ENCODE measurements at regions not wholly inside any gene's neighbourhood (a gene's known extent, or its start where the extent isn't known, plus 50 kb on each side); places are given as distances from the start of the nearest gene placed in this dataset.
A peak's percentile ranks its signal among the peaks of the same experiment; 100 is the strongest.

DNA sequence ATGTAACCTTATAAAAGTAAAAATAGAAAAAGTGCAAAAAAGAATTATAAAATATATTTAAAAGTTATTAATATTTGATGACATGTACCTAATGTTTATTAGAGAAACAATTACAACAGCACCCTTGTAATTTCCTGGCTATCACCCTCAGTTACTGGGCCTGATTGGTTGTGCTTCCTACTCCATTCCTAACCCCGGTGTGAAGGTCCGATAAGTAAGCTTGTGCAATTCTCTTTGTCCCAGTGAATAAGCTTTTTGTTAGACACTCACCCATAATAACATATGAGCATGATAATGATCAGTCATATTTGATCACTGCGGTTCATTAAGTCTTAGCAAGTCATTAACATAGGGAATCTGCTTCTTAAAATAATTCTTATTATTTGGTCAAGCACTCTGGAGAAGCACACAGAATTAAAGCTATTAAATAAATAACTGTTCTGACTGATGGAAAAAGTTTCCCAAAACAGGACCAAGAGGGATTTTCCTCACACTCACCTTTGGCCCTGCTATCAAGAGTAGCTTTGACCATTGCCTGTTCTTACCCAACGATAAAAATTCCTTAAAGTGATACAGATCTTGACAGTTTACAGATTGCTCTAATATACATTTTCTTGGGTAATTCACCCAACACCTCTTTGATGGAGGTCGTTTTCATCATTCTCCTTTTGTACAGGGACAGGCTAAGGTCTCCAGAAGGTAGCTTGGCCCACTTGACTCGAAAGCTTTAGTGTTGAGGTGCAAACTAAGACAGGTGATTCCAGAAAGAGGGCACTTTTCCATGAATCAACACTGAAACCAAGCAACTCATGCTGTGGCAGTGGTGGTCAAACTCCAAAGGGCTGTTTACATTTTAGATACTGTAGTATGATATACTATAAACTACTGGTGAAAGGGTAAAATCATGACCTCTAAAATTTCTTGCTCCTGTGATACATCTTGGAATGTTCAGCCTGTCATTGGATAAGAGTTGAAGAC is 543.0 kb upstream of the KCNMB2 start:
- DNase-seq (ENCODE audit: low spot score) = no peak

DNA sequence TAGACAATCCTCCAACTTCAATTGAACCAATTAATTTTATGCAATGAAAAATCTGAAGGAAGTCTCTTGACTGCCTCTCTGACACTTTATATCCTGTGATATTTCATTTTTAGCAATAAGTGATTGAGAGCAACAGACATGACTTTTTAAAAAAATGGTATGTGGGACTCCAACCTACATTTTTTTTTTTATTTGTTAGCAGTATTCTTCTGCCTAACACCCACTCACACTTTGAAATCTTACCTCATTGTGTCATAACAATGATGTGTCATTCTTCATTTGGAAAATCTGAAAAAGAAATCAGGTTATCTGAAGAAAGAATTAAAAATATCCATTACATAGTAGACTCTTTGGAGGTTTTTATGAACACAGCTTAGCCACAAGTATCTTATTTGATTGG is 541.3 kb upstream of the KCNMB2 start:
- peak; percentile 59 for DNase-seq (ENCODE audit: low spot score)

DNA sequence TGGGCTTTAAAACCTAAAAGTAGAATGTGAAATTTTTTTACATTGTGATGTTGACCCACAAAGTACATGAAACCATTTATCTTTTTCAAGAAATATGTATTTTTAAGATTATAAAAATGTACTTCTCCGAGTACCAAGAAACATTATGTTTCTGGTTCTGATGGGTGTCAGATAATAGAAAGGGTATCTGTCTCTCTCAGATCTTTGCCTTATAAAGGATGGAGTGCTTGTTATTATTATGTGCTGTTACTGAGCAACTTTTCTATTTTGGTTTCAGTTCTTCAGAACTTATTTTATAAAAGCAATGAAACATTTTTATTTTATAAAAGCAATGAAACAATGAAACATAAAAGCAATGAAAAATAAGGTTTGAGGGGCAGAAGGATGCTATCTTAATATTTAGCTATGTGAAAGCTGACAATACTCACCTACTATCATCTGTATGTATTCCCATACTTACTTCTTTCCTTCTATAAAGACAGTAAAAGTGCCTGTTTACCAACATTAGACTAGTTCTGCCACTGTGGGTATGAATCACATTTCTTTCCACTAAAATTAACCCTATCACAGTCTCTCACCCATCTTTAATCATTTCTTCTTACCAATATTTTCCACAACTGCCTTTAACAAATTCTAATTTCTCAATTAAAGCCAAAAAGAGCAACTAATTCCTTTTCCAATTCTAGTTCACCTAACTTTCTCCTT is 540.7 kb upstream of the KCNMB2 start:
- no peak for DNase-seq (ENCODE audit: low spot score)

DNA sequence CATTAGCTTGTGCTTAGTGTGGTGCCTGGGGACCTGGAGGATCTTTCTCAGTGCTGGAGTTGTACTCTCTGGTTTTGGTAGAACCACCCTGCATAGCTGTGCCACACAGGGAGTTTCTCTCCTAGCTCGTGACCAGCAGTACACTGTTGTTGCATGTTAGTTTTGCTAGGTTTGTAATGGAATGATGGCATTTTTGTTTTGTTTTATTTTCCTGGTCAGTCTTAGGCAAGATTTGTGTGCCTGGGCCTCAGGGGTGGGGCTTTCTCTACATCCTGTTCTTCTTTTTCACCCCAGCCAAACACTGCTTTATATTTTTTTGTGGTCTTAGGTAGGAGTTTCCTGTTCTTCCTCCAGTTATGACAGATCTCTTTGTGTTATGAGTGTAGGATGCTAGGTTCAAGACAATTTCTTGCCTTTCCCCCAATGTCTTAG is 534.5 kb upstream of the KCNMB2 start:
- no peak for DNase-seq (ENCODE audit: low spot score)

DNA sequence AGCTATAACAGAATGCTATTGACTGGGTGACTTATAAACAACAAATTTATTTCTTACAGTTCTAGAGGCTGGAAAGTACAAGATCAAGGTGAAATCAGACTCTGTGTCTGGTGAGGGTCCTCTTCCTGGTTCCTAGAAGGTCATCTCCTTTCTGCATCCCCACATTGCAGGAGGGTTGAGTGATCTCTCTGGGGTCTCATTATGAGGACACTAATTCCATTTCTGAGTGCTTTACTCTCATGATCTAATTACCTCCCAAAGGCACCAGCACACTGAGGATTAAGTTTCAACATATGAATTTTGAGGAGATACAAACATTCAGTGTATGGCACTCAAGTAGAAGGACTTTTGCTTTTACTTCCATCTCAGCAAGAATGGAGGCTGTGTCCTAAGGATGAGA is 534.1 kb upstream of the KCNMB2 start:
- DNase-seq (ENCODE audit: low spot score) = no peak

DNA sequence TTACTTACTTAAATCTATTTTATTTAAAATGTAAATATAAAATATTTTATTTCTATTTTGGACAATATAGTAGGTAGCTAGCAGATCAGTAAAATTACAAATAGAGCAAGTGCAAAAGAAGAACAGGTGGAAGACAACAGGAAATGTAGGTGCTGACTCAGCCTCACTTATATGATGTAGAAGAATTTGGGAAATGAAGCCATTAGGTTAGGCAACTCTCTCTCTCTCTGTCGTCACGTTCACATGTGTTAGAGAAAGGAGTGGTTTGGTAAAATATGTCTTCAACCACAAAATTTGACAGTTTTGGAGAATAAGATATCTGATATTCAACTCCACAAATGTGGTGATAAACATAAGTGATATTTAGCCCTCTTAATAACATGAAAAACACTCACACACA is 532.5 kb upstream of the KCNMB2 start:
- no peak for DNase-seq (ENCODE audit: low spot score)

DNA sequence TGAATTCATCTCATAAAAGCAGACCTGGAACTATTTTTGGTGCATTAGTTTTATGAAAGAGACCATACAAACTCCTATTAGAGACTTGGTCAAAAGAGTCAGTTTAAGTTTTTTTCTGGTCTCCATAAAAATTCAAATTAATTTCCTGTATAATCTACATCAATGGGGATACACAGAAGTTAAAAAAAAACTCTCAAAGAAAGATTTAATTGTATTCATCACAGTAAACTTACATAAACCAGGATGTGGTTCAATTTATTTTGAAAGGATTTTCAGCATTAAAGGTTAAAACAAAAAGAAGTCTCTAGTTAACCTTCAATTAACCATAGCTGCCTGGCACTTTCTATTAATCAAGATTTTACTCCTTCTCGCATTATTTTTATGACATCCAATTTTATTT is 530.3 kb upstream of the KCNMB2 start:
- DNase-seq (ENCODE audit: low spot score) = no peak

DNA sequence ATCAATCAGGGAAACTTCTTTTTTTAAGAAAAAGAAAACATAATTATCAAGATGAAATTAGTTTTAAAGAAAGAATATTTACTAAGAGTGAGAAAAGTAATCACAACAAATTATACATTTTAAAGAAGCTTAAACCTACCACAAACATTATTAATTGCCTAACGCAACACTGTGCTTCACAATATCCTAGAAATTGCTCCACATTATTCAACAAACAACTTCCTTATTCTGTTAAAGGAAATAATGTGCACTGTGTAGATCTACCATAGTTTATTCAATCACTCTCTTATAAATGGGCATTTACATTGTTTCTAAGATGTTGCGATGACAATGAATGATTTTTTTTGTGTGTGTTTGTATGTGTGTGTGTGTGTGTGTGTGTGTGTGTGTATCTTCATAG is 525.9 kb upstream of the KCNMB2 start:
- DNase-seq (ENCODE audit: low spot score) = no peak

DNA sequence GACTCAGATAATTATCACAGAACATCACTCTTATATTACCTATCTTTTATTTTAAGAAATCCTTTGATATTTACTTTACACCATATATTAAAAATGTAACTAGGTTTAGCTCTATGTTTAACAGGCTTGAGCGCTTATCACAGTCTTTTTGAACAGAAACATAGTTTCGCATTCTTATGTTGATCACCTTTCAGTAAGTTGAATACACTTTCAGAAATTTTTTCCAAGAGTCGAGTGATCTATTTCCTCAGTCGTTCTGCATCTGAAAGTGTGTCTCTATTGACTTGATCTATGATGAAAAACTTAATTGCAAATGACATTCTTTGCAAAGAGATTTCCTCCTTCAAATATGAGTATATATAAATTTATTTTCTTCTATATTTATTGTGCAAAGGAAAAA is 516.6 kb upstream of the KCNMB2 start:
- no peak for DNase-seq (ENCODE audit: low spot score)

DNA sequence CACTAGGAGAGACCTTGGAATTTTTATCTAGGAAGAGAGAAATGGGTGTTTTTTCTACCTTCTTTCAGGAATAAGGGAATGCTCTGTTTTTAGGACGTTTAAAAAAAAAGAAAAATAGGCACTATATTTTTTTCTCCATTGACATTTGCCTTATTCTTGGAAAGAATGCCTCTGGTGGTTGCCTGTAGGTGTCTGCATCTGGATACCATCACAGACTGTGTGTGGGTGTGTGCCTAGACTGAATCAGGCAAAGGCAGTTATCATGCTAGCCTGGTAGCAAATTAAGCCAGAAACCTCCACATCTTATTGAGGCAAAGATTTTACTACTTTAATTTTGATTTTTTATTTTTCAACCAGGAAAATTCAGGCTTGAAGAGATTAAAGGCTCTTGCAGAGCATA is 513.6 kb upstream of the KCNMB2 start:
- DNase-seq (ENCODE audit: low spot score) = no peak

DNA sequence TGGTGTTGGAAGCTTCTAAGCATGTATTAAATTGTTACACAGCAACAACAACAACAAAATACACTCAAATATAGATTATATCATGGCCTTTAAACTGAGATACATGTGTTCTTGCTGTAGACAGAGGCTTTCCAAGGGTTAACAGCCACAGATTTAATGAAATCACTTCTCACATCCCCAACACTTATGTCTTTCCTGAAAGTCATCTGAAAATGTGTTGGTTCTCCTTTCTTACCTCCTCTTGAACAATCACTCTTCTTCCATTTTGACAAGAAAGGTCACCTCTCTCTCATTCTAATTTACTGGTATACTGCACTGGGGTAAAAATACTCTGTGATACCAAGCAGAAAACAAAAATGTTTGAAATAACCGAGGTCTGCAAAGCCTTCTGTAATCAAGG is 507.3 kb upstream of the KCNMB2 start:
- DNase-seq (ENCODE audit: low spot score) = no peak

DNA sequence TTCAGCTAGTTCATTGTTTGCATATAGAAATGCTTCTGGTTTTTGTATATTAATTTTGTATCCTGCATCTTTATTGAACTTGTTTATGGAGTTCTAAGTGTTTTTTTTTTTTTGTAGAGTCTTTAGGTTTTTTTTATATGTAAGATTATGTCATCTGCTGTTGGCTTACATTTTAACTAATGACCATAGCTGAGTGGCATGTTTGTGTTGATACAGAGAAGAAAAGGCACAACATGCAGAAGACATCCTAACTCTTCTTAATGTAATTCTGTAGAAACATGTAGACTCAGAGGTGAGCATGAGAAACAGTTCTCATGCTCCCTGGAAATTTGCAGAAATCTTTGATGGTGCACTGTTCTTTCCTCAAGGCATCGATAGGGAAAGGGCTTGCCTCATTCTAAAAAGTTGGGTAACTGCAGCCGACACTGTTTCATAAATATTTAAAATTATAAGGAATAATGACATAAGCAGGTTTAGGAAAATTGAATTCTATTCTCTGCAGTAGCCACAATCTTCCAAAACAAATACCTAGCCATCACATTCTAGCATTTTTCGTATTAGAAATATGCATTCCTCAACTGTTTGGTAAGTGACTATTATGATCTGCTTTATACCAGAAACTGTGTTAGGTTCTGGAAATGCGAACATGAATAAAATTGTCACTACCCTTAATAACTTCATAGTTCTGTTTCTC is 499.6 kb upstream of the KCNMB2 start:
- no peak for DNase-seq (ENCODE audit: low spot score)

DNA sequence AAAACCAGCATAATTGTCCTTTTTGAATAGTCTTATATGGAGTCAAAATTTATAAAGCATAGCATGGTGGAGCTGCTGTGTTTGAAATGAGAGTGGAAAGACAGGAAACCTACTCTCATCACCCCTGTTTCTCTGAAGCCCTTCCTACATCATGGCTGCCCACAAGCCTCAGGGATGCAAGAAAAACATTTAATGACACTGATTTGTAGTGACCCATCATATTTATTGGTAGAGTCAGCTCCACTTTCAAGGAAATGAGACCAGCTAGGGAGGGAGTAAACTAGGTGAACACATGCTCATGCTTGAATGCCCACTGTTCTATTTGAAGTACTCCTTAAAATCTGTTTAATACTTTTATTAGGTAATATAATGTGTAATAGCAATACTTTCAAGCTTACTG is 494.3 kb upstream of the KCNMB2 start:
- DNase-seq (ENCODE audit: low spot score) = no peak

DNA sequence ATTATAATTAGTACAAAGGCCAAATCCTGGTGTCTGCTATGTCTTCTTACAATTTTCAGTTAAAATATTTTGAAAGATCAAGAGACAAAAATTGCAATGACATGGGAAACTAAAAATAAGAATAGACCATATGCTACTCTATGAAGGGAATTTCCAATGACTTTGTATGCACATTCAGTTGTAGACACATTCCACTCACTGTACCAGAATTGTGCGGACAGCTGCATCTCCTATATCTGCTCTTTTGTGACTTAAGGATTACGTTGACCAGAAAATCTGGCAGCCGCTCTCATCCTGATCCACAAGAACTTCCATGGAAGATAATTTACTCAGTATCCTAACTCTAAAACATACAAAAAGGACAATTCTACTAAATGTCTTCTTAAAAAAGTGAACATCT is 493.9 kb upstream of the KCNMB2 start:
- DNase-seq (ENCODE audit: low spot score) = no peak

DNA sequence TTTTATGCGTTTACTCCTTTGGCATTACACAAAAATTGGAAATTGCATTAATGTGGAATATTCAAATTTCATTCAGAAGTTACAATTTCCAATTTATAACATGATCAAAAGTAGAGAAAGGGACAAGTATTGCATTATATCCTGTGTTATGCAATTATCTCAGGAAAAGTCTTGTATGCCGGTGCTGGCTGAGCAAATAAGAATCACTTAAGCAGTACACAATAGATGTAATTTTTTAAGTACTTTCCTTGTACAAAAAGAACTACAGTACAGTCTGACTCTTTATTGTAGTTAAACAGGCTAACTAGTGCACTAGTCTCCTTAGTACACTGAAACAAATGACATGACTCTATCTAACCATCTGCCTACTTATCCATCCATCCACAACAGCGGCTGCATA is 493.2 kb upstream of the KCNMB2 start:
- no peak for DNase-seq (ENCODE audit: low spot score)

DNA sequence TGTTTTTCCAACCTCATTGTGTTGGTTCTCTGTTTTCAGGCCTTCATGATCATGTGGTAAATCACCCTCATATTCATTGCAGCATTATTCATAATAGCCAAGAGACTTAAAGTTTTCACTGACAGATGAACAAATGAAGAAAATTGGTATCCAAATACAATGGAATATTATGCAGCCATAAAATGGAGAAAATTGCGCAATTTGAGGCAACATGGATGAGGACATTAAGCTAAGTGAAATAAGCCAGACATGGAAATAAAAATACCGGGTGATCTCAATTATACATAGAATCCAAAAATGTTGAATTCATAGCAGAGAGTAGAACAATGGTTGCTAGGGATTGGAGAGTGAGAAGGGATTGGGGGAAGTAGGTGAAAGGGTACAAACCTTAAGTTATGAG is 491.9 kb upstream of the KCNMB2 start:
- DNase-seq (ENCODE audit: low spot score) = no peak

DNA sequence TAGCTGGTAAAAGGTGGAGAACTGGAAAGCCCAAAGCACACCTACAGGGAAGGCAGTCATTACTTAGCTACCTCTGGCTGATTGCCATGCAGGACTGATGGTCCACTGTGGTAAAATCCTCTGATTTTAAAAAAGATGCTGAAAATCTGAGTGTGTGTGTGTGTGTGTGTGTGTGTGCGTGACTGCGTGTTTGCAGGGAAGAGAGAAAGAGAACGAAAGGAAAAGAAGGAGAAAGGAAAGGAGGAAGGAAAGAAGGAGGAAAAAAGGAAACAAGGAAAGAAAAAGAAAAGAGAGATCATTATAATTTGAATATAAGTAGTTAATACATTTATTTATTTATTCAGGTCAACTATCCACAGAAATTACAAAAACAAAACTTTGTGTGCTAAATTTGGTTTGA is 488.7 kb upstream of the KCNMB2 start:
- DNase-seq (ENCODE audit: low spot score) = no peak

DNA sequence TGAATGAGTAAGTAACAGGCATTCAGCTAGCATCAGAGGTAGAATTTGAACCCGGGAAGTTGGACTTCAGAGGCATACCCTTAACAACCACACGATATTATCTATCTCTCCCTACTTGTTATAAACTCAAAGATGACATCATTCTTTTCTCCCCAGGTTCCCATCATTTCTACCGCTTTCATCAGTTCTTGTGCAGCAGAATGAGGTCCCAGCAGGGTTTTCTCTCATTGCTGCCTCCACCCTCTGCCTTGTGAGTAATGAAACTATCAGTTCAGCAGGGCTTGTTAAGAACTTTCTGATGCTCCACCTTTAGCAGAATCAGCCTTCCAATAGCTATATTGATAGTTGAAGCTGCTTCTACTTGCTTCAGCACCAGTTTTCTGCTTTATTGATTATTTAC is 487.5 kb upstream of the KCNMB2 start:
- DNase-seq (ENCODE audit: low spot score) = no peak

DNA sequence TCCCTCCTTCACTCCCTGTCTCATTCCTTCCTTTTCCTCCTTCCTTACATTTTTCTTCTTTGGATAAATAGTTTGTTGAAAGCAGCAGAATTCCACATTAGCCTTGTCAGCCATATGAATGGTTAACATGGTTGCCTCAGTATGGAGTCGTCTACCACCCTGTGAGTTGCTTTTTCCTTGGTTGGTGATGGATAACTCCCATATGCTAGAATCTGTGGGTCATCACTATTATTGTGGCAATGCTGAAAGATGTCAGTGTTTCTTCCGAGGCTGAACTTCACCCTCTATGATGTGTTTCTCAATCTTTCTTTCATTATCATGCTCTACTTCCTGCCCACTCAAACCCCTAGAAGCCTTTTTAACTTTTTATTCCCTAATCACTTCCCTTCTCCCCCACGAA is 481.8 kb upstream of the KCNMB2 start:
- DNase-seq (ENCODE audit: low spot score) = no peak

DNA sequence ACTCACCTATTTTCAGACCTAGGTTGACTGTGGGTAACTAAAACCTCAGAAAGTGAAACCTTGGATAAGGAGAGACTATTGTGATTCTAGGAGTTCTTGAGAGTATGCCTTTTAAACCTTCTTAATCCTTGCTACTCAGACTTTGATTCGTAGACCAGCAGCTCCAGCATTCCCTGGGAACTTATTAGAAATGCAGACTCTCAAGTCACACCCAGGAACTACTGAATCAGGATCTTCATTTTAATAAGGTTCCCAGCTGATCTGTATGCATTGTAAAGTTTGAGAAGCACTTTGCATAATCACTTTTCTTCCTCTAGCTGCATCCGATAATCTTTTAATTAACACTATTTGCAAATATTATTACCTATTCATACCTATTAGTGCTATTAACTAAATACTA is 480.3 kb upstream of the KCNMB2 start:
- no peak for DNase-seq (ENCODE audit: low spot score)

DNA sequence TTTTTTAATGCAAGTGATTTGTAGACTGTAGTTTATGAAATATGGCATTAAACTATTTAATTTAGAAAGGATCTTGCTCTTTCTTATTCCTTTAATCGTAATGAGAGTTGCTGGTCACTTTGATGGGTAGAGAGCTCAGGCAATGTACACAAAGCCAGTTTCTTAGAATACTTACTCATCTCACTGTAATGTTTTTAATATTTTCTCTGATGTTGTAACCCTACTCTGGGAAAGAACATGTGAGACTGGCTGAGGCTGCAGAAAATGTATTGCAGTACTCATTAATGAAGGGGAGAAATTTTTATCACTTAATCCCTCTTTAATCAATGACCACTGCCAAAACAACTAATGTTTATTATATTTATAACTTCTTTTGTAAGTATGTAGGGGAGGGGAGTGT is 479.4 kb upstream of the KCNMB2 start:
- DNase-seq (ENCODE audit: low spot score) = no peak

DNA sequence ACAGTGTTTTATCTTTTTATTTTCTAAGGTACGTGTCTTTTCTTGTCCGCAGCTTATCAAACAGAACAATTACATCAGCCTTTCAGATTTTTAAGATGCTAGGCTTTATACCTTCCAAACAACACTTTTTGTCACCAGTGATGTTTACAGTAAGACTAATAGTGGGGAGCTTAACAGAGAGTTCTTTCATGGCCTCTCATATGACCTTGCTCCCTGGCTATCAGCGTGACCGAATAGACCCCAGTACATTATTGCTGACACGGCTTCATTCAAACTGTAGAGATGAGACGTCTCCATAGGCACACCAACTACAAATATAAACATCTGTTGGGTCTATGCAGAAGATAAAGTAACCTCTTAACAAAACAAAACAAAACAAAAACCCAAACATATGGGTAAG is 477.6 kb upstream of the KCNMB2 start:
- no peak for DNase-seq (ENCODE audit: low spot score)

DNA sequence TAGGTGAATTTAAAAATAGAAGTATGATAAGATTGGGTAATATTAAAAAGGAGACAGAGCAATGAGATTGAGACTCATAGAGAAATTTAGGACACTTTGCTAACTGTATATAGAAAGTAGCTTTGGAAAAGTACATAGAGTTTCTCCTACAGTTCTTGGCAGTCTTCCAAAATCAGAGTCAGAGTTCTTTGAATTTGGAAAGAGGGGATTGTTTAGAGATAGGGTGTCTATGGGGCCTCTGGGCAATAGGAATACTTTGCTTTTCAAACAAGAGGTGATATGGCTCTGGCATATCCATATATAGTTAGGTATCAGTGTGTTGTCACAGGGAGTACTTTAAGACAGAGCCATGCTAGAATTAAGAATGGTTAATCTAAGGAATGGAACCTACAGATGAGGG is 477.1 kb upstream of the KCNMB2 start:
- no peak for DNase-seq (ENCODE audit: low spot score)

Data from putamen (tissue), 1 donor.